GM18508 (cell line): ENCODE measurements at regions not wholly inside any gene's neighbourhood (a gene's known extent, or its start where the extent isn't known, plus 50 kb on each side); places are given as distances from the start of the nearest gene placed in this dataset.
"Not testable (repeated sequence)": the region's sequence is repeated elsewhere in the genome, so short reads cannot be mapped to it uniquely, and the experiment has no call there.

Experiments used
- ATAC-seq: cut with Tn5 transposase; IDR thresholded peaks from one replicate; pipeline ENCODE4 v1.9.1; 2021; ENCODE audit warnings: moderate number of reproducible peaks; ENCODE audit not compliant: insufficient read depth, unreplicated experiment

GRCh38 chr7:94161476-94161875 is 157.3 kb upstream of the BET1 start:
- no peak for ATAC-seq

GRCh38 chr7:94169682-94170081 is 165.5 kb upstream of the BET1 start:
- ATAC-seq: no peak

GRCh38 chr7:94170836-94171235 is 166.7 kb upstream of the BET1 start:
- ATAC-seq: peak; percentile 91

GRCh38 chr7:94173436-94173835 is 169.3 kb upstream of the BET1 start:
- ATAC-seq: no peak

GRCh38 chr7:94174375-94174774 is 170.2 kb upstream of the BET1 start:
- ATAC-seq: no peak

GRCh38 chr7:94174956-94175355 is 170.8 kb upstream of the BET1 start:
- ATAC-seq: no peak

- ATAC-seq: no peak
These were observed 172.6 kb upstream of the BET1 start for GRCh38 chr7:94176694-94177200.

- no peak for ATAC-seq
These were observed 173.3 kb upstream of the BET1 start for GRCh38 chr7:94177441-94177840.

GRCh38 chr7:94178230-94178629 is 174.1 kb upstream of the BET1 start:
- ATAC-seq: peak; percentile 96

GRCh38 chr7:94179466-94179865 is 175.3 kb upstream of the BET1 start:
- ATAC-seq: no peak

GRCh38 chr7:94182066-94182465 is 177.9 kb upstream of the BET1 start:
- ATAC-seq: no peak

GRCh38 chr7:94182721-94183120 is 178.6 kb upstream of the BET1 start:
- no peak for ATAC-seq

GRCh38 chr7:94183289-94183749 is 179.2 kb upstream of the BET1 start:
- ATAC-seq: no peak

- no peak for ATAC-seq
These were observed 179.7 kb upstream of the BET1 start for GRCh38 chr7:94183891-94184290.

- no peak for ATAC-seq
These were observed 184.2 kb upstream of the BET1 start for GRCh38 chr7:94188350-94188749.

- ATAC-seq: no peak
These were observed 186.5 kb upstream of the BET1 start for GRCh38 chr7:94190599-94191061.

- not testable (repeated sequence) for ATAC-seq
These were observed 190.3 kb upstream of the BET1 start for GRCh38 chr7:94194426-94194825.

GRCh38 chr7:94195201-94195600 is 191.0 kb upstream of the BET1 start:
- ATAC-seq: no peak

GRCh38 chr7:94195813-94196212 is 191.7 kb upstream of the BET1 start:
- ATAC-seq: no peak

GRCh38 chr7:94205529-94205928 is 189.2 kb upstream of the COL1A2 start:
- no peak for ATAC-seq

GRCh38 chr7:94206295-94206694 is 188.4 kb upstream of the COL1A2 start:
- no peak for ATAC-seq

GRCh38 chr7:94212160-94212559 is 182.5 kb upstream of the COL1A2 start:
- no peak for ATAC-seq
